Mucosa of rectum (tissue), 2 donors: ENCODE measurements at regions not wholly inside any gene's neighbourhood (a gene's known extent, or its start where the extent isn't known, plus 50 kb on each side); places are given as distances from the start of the nearest gene placed in this dataset.

Experiments
- H3K27ac ChIP-seq, 2 donors: one replicate each; pipeline ENCODE4 v1.7.0; 2013; ENCODE audit warnings: inconsistent platforms in 2 of 2, low read depth in 2 of 2, low read length in 2 of 2
- H3K27me3 ChIP-seq, 2 donors: one replicate each; pipeline ENCODE4 v1.7.0; 2013; ENCODE audit warnings: low read length in 2 of 2; ENCODE audit not compliant: control insufficient read depth in 2 of 2, insufficient read depth in 2 of 2
- H3K36me3 ChIP-seq, 2 donors: one replicate each; pipeline ENCODE4 v1.7.0; 2013; ENCODE audit warnings: low read length in 2 of 2; ENCODE audit not compliant: control insufficient read depth in 2 of 2, insufficient read depth in 2 of 2
- H3K4me1 ChIP-seq, 2 donors: one replicate each; pipeline ENCODE4 v1.7.0; 2013; ENCODE audit warnings: low read length in 2 of 2, mild to moderate bottlenecking in 1 of 2; ENCODE audit not compliant: control insufficient read depth in 2 of 2, insufficient read depth in 2 of 2
- H3K4me3 ChIP-seq, 2 donors: one replicate each; pipeline ENCODE4 v1.7.0; 2013; ENCODE audit warnings: low read length in 2 of 2
- H3K9ac ChIP-seq, 2 donors: one replicate each; pipeline ENCODE4 v1.7.0; 2013; ENCODE audit warnings: low read length in 2 of 2, low read depth in 1 of 2, mild to moderate bottlenecking in 1 of 2
- H3K9me3 ChIP-seq, 2 donors: one replicate each; pipeline ENCODE4 v1.7.0; 2013; ENCODE audit warnings: low read length in 2 of 2; ENCODE audit not compliant: control insufficient read depth in 2 of 2
- donor health status: healthy.
- donor health status: Normal muscosa, but diverticular disease.

DNA sequence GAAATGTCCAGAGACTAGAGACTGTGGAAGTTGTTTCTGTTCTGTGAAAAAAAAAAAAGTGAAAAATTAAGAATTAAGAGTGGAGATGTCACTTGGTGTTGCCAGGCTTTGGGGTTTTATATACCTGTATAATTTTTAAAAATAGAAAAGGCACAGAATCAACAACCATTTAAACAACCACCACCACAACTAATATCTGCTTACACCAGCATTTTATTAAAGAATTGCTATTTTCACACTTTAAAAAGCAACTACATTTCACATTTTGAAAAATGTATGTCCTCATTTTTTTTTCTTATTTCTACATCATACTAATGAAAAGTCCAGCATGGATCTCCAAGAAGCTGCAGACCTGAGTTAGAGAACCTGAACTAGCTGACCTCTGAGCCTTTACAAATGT, 167.5 kb upstream of the DTNA start:
- Histone ChIP-seq H3K4me1 (no peaks in the 10 kb centered on the region), H3K9me3 (no peaks in the 10 kb centered on the region), H3K27ac (no peak overlapping the region), H3K27me3 (no peaks in the 10 kb centered on the region), H3K4me3 (no peak overlapping the region), H3K9ac (no peak overlapping the region), H3K36me3 (no peaks in the 10 kb centered on the region)

DNA sequence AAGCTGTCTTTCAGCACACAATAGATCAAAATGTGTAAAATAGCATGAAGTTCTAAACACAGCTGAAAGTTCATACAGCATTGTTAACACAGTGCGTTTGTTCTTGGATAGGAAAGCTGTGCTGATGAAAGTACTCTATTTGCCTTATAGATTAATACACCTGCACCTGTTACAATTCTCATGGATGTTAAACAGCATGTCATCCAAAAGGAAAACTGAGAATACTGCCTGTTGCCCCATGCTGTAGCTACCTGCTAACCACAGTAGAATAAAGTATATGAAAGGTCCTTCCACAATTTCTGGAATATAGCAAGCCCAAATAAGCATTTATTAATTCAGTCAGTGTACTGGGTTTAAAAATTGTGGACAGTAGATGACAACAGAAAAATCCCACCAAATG, 166.7 kb upstream of the DTNA start:
- Histone ChIP-seq H3K27ac (no peak overlapping the region), H3K9ac (no peak overlapping the region), H3K9me3 (no peaks in the 10 kb centered on the region), H3K4me1 (no peaks in the 10 kb centered on the region), H3K36me3 (no peaks in the 10 kb centered on the region), H3K4me3 (no peak overlapping the region), H3K27me3 (no peaks in the 10 kb centered on the region)

DNA sequence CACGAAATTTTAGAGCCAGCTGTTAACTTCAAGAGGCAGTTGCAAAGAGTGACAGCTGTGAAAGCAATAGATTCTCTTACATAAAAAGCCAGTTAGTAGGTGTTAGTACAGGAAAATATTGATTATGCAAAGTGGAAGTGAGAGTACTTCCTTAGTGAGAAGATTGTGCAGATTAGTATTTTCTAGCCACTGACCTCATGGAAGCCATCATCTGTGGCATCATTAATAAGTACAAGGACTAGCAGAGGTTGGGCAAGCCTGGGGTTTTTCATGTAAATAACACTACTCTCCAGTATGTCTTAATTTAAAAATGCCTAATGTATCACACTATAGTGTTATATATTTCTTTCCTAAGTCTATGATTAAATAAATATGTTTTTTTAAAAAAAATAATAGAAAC, 166.2 kb upstream of the DTNA start:
- H3K27ac ChIP-seq, result no peak overlapping the region
- H3K4me1 ChIP-seq, result no peaks in the 10 kb centered on the region
- no peak overlapping the region for H3K9ac ChIP-seq
- H3K36me3 ChIP-seq, result no peaks in the 10 kb centered on the region
- no peaks in the 10 kb centered on the region for H3K9me3 ChIP-seq
- no peaks in the 10 kb centered on the region for H3K27me3 ChIP-seq
- H3K4me3 ChIP-seq, result no peak overlapping the region

DNA sequence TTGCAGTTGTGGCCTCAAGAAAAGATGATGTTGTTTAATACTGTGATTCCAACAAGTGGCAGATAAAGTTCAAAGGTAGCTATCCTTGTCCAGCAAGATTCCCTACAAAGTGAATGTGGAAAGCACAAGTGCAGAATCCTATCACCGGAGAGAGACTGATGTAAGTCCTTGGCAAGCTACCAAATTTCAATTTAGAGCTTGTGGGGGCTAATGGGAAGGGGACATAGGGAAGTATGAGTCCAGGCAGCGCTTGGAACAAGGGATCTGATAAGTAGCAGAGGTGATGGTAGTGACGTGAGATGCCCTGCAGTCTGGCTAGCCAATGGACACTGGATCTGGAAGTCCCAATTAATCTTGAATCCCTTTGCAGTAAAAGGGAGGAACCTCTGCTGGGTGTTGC, 165.2 kb upstream of the DTNA start:
- Histone ChIP-seq H3K4me1 (no peaks in the 10 kb centered on the region), H3K27me3 (no peaks in the 10 kb centered on the region), H3K27ac (no peak overlapping the region), H3K36me3 (no peaks in the 10 kb centered on the region), H3K9me3 (no peaks in the 10 kb centered on the region), H3K4me3 (no peak overlapping the region), H3K9ac (no peak overlapping the region)

DNA sequence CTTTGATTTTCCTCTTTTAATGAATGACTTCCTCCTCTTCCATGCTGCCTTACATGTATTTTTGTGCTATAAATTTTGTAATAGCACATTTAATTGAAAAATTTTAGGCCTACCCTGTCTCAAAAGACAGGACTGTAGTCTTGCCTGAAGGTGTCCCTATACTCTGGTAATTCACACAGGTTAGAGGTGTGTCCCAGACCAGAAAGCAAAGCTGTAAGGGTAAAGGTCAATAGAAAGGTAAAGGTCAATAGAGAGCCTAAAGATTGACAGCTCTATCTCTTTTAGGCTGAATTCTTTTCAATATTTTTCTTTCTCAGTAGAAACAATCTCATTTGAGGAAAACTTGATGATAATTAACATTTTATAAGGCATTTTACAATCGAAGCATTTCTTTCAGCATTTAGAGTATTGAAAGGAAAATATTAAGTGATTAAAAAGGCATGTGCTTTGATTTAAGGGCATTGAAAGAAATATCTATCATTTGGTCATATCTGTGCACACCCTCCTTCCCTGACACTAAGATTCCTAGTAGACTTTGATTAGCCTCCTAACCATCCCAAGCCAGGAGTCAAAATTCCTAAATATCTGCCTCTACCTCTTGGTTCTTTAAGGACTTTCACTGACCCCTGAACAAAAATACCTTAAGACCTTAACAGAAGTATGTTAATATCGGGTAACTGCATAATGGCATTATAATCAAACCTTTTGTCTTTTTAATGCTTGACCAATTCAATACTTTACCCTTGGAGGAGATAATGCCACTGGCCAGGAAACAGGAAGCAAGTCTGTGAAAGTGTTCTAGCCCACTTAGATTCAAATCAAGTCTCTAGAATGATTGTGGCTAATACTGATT, 161.8 kb upstream of the DTNA start:
- no peaks in the 10 kb centered on the region for H3K36me3 ChIP-seq
- no peaks in the 10 kb centered on the region for H3K9me3 ChIP-seq
- no peaks in the 10 kb centered on the region for H3K4me1 ChIP-seq
- H3K27me3 ChIP-seq, result no peaks in the 10 kb centered on the region
- H3K9ac ChIP-seq, result no peak overlapping the region
- H3K4me3 ChIP-seq, result no peak overlapping the region
- no peak overlapping the region for H3K27ac ChIP-seq

DNA sequence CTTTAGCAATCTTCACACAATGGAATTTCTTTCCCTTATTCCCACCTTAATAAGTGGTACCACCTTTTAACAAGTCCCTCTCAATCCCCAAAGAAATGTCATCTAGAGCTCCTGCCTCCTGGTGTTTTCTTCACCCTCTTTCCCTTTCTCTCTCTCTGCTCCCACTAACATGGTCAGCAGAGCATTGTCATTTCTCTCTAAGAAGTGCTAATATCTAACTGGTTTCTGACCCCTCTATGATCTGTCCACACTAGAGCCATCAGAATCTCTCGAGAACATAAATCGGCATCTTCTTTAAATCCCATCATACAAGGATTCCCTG, 161.2 kb upstream of the DTNA start:
- Histone ChIP-seq H3K27ac (no peak overlapping the region), H3K36me3 (no peaks in the 10 kb centered on the region), H3K27me3 (no peaks in the 10 kb centered on the region), H3K4me1 (no peaks in the 10 kb centered on the region), H3K9ac (no peak overlapping the region), H3K9me3 (no peaks in the 10 kb centered on the region), H3K4me3 (no peak overlapping the region)

DNA sequence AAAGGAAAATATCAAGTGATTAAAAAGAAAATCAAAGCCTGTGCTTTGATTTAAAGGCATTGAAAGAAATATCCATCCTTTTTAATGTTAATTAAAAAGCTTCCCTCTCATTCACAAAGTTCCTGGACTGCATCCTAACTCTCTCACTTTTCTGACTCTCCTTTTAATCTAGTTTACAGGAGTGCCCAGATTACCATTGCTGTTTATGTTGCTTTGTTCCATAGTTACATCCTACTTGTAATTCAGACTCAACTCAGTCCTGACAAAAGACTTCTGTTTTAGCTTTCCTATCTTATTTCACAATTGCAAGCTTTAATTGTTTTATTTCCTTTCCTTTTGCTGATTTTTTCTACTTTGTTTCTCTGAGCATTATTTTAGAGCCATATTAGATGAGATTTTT, 160.7 kb upstream of the DTNA start:
- H3K27ac ChIP-seq, result no peak overlapping the region
- H3K4me3 ChIP-seq, result no peak overlapping the region
- no peaks in the 10 kb centered on the region for H3K36me3 ChIP-seq
- no peak overlapping the region for H3K9ac ChIP-seq
- H3K4me1 ChIP-seq, result no peaks in the 10 kb centered on the region
- H3K9me3 ChIP-seq, result no peaks in the 10 kb centered on the region
- H3K27me3 ChIP-seq, result no peaks in the 10 kb centered on the region

DNA sequence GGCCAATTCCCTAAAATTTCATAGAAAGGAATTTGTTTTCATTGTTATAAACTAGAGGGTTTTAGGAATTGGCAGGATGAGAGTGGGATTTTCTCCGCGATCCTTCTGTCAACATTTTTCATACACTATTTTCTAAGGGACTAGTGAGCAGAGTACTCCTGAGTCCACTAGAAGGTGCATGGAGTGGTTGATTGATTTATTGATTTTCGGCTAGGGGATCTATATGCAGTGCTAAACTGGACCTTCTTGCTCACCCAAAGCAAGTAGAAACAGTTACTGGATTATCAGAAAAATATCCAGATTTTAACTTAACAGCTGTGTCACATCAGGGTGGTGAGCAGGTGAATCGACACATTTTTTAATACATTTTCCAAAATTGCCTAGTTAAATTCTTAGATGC, 159.9 kb upstream of the DTNA start:
- Histone ChIP-seq H3K27ac (no peak overlapping the region), H3K36me3 (no peaks in the 10 kb centered on the region), H3K9ac (no peak overlapping the region), H3K9me3 (no peaks in the 10 kb centered on the region), H3K4me3 (no peak overlapping the region), H3K27me3 (no peaks in the 10 kb centered on the region), H3K4me1 (no peaks in the 10 kb centered on the region)

DNA sequence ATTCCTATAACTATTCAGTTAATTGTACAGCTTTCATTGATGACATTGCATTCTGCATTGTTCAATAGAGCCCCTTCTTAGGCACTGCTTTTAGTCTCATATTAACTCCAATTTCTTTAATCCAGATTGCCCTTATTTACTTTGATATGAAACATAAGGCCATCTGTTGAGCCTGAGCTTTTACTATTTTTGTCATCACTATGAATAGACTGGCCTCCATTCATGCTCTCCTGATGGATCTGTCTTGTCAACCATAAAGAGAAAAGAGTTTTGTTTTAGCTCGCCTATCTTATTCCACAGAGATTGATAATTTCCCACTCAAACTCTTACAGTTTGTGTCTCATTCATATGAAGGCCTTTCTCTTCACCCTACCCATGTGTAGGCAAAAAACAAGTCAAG, 159.2 kb upstream of the DTNA start:
- Histone ChIP-seq H3K36me3 (no peaks in the 10 kb centered on the region), H3K9ac (no peak overlapping the region), H3K27ac (no peak overlapping the region), H3K4me3 (no peak overlapping the region), H3K4me1 (no peaks in the 10 kb centered on the region), H3K27me3 (no peaks in the 10 kb centered on the region), H3K9me3 (no peaks in the 10 kb centered on the region)

DNA sequence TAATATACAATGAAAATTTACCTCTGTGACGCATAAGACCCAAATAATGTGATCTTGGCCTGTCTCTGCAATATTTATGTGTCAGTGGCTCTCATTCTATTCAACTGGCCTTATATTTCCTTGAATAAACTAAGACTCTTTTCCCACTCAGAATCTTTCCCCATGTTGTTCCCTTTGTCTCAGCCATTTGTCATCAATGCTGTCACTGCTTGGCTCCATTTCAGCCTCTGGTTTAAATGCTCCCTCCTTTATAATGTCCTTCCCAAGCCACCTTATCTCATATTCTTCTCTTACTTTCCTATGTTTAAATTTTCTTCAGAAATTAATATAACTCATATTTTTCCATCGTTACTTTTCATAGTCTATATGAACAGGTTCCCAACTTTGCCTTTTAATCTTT, 158.3 kb upstream of the DTNA start:
- H3K27ac ChIP-seq, result no peak overlapping the region
- no peak overlapping the region for H3K9ac ChIP-seq
- H3K9me3 ChIP-seq, result no peaks in the 10 kb centered on the region
- no peaks in the 10 kb centered on the region for H3K4me1 ChIP-seq
- H3K4me3 ChIP-seq, result no peak overlapping the region
- H3K27me3 ChIP-seq, result no peaks in the 10 kb centered on the region
- H3K36me3 ChIP-seq, result no peaks in the 10 kb centered on the region
